HG03097 (cell line): ENCODE measurements at regions not wholly inside any gene's neighbourhood (a gene's known extent, or its start where the extent isn't known, plus 50 kb on each side); places are given as distances from the start of the nearest gene placed in this dataset.
"Not testable (repeated sequence)": the region's sequence is repeated elsewhere in the genome, so short reads cannot be mapped to it uniquely, and the experiment has no call there.

ENCODE experiments used
- ATAC-seq: cut with Tn5 transposase; IDR thresholded peaks from one replicate; pipeline ENCODE4 v1.9.1; 2021; ENCODE audit not compliant: unreplicated experiment, low FRiP score

DNA sequence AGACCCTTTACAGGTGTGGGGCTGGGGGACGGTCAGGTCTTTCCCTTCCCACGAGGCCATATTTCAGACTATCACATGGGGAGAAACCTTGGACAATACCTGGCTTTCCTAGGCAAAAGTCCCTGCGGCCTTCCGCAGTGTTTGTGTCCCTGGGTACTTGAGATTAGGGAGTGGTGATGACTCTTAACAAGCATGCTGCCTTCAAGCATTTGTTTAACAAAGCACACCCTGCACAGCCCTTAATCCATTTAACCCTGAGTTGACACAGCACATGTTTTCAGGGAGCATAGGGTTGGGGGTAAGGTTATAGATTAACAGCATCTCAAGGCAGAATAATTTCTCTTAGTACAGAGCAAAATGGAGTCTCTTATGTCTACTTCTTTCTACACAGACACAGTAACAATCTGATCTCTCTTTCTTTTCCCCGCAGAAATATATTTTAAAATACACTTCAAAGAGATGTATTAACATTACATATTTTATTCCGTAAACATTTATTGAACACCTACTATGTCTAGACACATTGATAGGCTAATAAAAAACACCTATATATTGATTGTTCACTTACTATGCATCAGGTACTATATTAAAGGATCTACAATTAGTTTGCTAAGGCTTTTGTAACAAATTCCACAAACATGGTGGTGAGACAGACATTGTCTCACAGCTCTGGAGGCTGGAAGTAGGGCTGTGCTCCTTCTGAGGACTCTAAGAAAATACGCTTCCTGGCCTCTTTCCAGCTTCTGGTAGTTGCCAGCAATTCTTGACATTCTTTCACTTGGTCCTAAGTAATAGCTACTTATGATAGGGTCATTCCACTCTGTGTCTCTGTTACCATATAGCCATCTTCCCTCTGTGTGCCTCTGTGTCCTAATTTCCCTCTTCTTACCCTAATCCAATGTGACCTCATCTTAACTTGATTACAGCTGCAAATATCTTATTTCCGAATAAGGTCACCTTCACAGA, 118.4 kb downstream of the SPP2 start:
- not testable (repeated sequence) for ATAC-seq

DNA sequence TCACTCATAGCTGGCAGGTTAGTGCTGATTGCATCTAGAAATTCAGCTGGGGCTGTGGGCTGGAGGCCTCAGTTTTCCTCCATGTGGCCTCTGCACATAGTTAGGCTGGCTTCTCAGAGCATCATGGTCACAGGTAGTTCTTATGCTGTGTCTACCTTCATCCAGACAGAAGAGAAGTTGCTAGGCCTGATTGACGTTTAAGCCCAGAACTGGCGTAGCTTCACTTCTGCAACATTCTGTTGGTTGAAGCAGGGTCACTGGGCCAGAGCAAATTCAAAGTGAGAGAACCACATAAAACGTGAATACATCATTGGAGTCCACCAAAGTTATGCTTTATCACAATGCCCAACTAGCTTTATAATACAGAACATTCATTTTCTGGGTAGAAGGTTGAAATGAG, 116.0 kb downstream of the SPP2 start:
- no peak for ATAC-seq

DNA sequence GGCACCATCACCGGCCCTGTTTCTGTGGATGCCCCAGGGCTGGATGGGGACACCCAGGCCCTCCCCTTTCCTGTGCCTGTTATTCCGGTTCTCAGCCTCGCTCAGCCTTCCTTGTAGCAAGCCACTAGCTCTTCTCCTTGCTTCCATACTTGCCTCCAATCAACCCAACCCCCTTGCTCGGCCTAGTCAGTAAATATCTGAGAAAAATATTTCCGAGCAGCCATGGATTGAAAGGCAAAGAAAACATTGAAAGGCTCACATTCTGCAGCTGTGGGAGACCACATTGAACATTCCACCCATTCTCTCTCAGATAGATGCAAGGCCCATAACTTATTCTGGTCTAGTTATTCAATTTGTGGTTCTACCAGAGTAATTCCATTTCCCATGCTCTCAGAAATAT, 114.9 kb downstream of the SPP2 start:
- ATAC-seq, result no peak

GRCh38 chr2:234164493-234165413, 114.3 kb downstream of the SPP2 start:
- no peak for ATAC-seq

- ATAC-seq, result no peak
Observed at GRCh38 chr2:234163510-234164045, 113.1 kb downstream of the SPP2 start.

GRCh38 chr2:234162861-234163260, 112.4 kb downstream of the SPP2 start:
- no peak for ATAC-seq

- ATAC-seq, result no peak
Observed at GRCh38 chr2:234161932-234162331, 111.4 kb downstream of the SPP2 start.

GRCh38 chr2:234158812-234159211, 108.3 kb downstream of the SPP2 start:
- no peak for ATAC-seq

DNA sequence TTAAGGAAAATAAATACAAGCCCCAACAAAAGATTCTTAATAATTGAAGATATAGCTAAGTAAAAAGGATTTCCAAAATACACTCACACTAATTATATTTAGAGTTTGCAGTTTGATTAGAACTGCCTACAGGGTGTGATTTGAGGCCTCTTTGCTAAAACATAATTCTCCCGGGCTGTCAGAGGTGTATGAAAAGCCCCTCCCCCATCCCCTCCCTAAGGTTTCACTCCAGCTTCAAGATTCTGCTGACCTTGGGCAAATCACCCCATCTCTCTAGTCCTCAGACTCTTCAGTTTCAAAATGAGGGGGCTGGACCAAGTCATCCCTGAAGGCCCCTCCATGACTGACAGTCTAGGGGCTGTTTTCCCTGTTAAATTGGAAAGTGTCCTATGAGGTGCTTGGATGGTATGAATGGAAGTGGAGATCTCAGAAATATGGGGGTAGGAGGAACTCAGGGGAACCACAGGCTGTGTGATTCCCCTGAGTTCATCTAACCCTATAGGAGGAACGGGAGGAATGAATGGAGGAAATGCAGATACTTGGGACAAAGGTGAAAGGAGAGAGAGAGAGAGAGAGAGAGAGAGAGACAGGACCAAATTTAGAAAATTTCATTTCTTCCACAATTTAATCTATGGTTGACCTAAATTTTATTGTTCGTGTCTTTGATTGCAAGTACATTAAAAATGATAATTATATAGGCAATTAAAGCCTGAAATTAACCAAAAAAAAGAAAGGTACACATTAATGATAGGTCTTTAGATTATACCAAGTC, 107.5 kb downstream of the SPP2 start:
- ATAC-seq, result no peak

- ATAC-seq, result no peak
Observed at GRCh38 chr2:234156326-234156725, 105.8 kb downstream of the SPP2 start.

- ATAC-seq, result not testable (repeated sequence)
Observed at GRCh38 chr2:234152835-234153234, 102.3 kb downstream of the SPP2 start.

DNA sequence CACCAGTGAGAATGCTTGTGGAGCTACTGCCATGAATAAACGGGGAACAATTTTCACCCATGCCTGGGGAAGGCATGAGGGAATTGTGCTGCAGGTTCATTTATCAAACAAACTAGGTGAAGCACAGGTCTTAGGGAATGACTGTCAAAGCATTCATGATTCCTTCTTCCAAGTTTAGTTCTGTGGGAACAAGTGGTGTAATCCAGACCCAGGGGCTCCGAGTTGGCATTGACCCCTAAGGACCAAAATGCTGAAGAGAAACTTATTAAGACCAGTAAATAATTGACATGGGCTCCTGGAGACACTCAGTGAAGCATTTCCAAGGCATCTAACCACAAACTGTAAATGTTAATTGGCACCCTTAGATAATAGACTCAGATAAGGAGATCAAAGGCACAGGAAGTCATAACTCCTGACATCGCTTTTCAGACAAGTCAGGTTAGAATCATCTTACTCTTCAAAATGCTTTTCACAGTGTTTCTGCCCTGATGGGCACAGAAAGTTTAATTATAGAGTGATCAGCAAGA, 96.9 kb downstream of the SPP2 start:
- ATAC-seq, result no peak

DNA sequence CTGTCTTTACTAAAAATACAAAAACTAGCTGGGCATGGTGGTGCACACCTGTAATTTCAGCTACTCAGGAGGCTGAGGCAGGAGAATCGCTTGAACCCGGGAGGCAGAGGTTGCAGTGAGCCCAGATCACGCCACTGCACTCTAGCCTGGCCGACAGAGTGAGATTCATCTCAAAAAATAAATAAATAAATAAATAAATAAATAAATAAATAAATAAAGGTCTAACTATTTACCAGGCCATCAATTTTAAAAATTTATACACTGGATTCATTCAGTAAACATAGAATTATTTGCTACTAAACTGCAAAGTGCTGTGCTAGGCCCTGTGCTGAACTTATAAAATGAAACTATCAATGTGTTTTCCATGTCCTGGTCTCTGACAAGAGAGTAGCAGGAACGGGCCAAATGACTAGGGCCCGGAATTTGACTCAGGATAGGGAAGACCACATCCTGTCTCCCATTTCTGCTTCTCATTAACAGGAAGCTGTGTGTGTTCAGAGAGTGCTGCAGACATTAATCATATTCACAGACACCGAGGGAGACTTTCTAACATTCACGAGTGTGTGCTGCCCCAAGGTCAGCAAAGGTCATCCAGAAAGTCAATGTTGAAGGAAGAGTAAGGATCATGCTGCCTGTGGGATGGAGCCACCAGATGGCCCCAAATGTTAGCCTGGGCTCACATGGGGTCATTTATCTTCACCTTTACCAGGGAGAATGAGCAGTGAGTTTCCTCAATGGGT, 95.8 kb downstream of the SPP2 start:
- no peak for ATAC-seq

- no peak for ATAC-seq
Observed at GRCh38 chr2:234145511-234145910, 95.0 kb downstream of the SPP2 start.

DNA sequence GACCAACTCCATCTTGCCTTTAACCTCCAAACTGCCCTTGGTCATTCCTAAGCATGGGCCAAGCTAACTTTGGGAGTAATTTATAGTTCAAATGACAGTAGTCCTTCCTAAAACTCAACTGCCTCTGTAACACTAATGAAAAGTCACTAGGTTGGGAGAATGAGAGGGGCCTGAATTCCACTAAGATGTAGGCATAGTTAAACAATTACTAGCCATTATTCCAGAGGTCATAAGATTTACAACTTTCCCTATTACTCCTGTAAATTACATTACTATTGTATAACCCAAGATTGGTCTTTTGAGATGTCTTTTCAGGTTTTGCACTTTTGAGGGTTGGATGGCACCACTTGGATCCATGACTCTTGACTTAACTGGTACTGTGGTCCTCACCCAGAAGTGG, 94.6 kb downstream of the SPP2 start:
- ATAC-seq, result no peak

- ATAC-seq, result no peak
Observed at GRCh38 chr2:234143896-234144295, 93.4 kb downstream of the SPP2 start.

- no peak for ATAC-seq
Observed at GRCh38 chr2:234142530-234142929, 92.0 kb downstream of the SPP2 start.

DNA sequence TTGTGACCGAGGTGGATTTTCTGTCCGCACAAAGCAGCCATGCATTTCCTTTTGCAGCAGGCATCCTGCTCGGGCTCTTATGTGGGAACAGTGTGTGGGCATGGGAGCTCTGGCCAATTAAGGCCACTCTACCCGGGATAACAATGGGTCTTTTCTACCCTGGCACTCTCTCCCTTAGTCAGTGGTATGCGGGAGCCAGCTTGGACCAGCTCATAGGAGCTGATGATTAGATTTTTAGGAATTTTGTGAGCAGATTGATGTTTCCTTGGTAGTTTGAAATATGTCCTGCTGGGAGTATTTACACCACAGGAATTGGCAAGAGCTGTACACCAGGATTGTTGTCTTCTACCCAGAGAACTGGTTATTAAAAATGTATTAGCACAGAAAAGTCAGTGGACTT, 89.3 kb downstream of the SPP2 start:
- ATAC-seq, result no peak

DNA sequence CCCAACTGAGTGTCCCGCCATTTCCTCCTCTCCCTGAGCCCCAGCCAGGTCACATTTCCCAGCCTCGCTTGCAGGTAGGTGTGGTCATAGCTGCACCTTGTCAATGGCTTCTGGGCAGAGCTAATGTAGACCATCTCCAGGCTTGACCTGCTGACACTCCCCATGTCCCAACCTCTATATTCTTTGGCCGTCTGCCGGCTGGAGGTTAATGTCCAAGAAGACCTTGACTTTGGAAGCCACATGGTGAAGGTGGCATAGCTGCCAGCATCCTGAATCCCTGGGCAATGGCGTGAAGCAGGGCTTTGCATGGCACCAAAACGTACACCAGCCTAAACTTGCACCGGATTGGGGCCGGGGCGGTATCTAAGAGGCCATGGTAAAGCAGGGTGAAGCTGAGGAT, 88.3 kb downstream of the SPP2 start:
- ATAC-seq, result no peak
